Karpas-422 (cell line): ENCODE measurements at regions not wholly inside any gene's neighbourhood (a gene's known extent, or its start where the extent isn't known, plus 50 kb on each side); places are given as distances from the start of the nearest gene placed in this dataset.
"Not testable (repeated sequence)": the region's sequence is repeated elsewhere in the genome, so short reads cannot be mapped to it uniquely, and the experiment has no call there.

Source experiments
- DNase-seq: peaks from one replicate; pipeline ENCODE4 v3.0.0-alpha.2; 2015
- H2AFZ ChIP-seq: fragments of 200-600 bp; sonication (generic); 2 replicates; pipeline ENCODE4 v1.6.1; 2014; ENCODE audit warnings: antibody characterized with exemption, low read length, mixed read lengths
- H3K27ac ChIP-seq: fragments of 200-600 bp; sonication (generic); 2 replicates; pipeline ENCODE4 v1.5.1; 2014; ENCODE audit warnings: mild to moderate bottlenecking, low read length, moderate library complexity
- H3K27me3 ChIP-seq: fragments of 200-600 bp; sonication (generic); 2 replicates; pipeline ENCODE4 v1.6.1; 2014; ENCODE audit warnings: low read length, mixed read lengths
- H3K36me3 ChIP-seq: fragments of 200-600 bp; sonication (generic); 2 replicates; pipeline ENCODE4 v1.6.1; 2014; ENCODE audit warnings: low read length, mixed read lengths; ENCODE audit not compliant: insufficient read depth
- H3K4me1 ChIP-seq: fragments of 200-600 bp; sonication (generic); 2 replicates; pipeline ENCODE4 v1.6.1; 2014; ENCODE audit warnings: mild to moderate bottlenecking, low read length, mixed read lengths
- H3K4me2 ChIP-seq: fragments of 200-600 bp; sonication (generic); 2 replicates; pipeline ENCODE4 v1.6.1; 2014; ENCODE audit warnings: low read length, low read depth, mild to moderate bottlenecking; ENCODE audit not compliant: poor library complexity, severe bottlenecking
- H3K4me3 ChIP-seq: fragments of 200-600 bp; sonication (generic); 2 replicates; pipeline ENCODE4 v1.5.1; 2014; ENCODE audit warnings: mild to moderate bottlenecking, antibody characterized with exemption, low read length, mixed read lengths
- H3K79me2 ChIP-seq: fragments of 200-600 bp; sonication (generic); 2 replicates; pipeline ENCODE4 v1.6.1; 2014; ENCODE audit warnings: mild to moderate bottlenecking, low read length, mixed read lengths
- H3K9ac ChIP-seq: fragments of 200-600 bp; sonication (generic); 2 replicates; pipeline ENCODE4 v1.6.0; 2014; ENCODE audit warnings: low read length
- H3K9me2 ChIP-seq: fragments of 200-600 bp; sonication (generic), shearing (Covaris generic); replicated peaks from 2 replicates; pipeline ENCODE4 v1.6.0; 2014; ENCODE audit warnings: mild to moderate bottlenecking, low read length, moderate library complexity; ENCODE audit not compliant: insufficient read depth
- H3K9me3 ChIP-seq: fragments of 300-700, 200-600 bp; sonication (generic); 2 replicates; pipeline ENCODE4 v1.6.1; 2014; ENCODE audit warnings: low read length, mixed read lengths
- H4K20me1 ChIP-seq: fragments of 200-600 bp; sonication (generic); 2 replicates; pipeline ENCODE4 v1.6.1; 2014; ENCODE audit warnings: mild to moderate bottlenecking, antibody characterized with exemption, low read length, low read depth; ENCODE audit not compliant: insufficient read depth

- not testable (repeated sequence) for DNase-seq, H3K79me2 ChIP-seq, H3K4me3 ChIP-seq, H3K9me3 ChIP-seq, H3K27me3 ChIP-seq, H3K27ac ChIP-seq, H3K9me2 ChIP-seq, H3K9ac ChIP-seq, H4K20me1 ChIP-seq, H2AFZ ChIP-seq, H3K36me3 ChIP-seq
- H3K4me2 ChIP-seq, result peak overlapping the region; percentile 97
- H3K4me1 ChIP-seq, result peaks cover 14% of the 10 kb centered on the region
Measured at GRCh38 chr17:21550031-21550430, 142.3 kb upstream of the KCNJ18 start.

DNA sequence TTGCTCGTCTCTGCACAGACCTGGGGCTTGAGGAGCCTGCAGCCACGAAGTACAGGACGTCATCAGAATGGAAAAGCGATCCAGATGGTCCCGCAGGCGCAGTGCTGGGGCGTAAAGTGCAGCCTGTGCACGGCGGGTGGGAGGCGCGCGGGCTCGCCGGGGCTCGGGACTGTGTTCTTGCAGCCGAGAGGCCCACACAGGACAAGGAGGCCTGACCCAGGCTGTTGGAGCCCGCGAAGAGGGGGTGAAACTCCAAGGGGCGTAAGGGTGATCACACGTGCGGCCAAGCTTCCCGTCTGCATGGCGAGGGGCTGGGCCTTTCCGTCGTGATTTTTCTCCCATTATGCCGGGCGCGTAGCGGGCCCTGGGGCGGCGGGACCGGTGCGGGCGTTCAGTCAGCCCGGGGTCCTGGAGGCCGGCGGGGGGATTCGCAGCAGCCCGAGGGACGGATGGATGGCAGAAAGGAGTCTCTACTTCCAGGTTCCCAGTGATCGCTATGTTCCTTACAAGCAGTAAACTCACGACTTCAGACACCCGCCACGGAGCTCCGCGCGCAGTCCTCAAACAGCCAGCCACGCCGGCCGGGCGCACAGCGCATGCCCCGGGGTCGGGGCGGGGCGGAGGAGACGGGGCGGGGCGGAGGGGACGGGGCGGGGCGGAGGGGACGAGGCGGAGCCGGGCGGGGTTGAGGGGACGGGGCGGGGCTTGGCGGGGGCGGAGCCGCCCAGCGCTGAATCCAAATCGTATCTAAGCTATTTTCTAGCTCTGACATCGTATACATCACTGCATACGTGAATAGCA is 141.0 kb upstream of the KCNJ18 start:
- peaks cover 9% of the 10 kb centered on the region; the same call in 1 of the 2 replicates for H4K20me1 ChIP-seq
- H3K9ac ChIP-seq, result peak overlapping the region; percentile 75
- peak; percentile 91 for DNase-seq
- H3K4me2 ChIP-seq, result peak overlapping the region; percentile 97
- H2AFZ ChIP-seq, result peak overlapping the region; percentile 99
- peak overlapping the region; percentile 79 for H3K4me3 ChIP-seq
- no peaks in the 10 kb centered on the region for H3K27me3 ChIP-seq
- H3K27ac ChIP-seq, result no peak overlapping the region
- no peaks in the 10 kb centered on the region for H3K9me3 ChIP-seq
- no peaks in the 10 kb centered on the region for H3K36me3 ChIP-seq
- no peaks in the 10 kb centered on the region for H3K79me2 ChIP-seq
- peaks cover 14% of the 10 kb centered on the region for H3K4me1 ChIP-seq
- H3K9me2 ChIP-seq, result no peaks in the 10 kb centered on the region

DNA sequence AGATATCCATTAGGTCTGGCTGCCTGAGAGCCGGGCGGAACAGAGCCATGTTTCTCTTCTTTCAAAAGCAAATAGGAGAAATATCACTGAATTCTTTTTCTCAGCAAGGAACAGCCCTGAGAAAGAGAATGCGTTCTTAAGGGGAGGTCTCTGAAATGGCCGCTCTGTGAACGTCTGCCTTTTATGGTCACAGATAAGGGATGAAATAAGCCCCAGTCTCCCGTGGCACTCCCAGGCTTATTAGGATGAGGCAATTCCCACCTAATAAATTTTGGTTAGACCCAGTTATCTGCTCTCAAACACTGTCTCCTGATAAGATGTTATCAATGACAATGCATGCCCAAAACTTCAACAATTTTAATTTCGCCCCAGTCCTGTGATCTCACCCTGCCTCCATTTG is 133.4 kb upstream of the KCNJ18 start:
- not testable (repeated sequence) for H3K27ac ChIP-seq, H4K20me1 ChIP-seq, H3K36me3 ChIP-seq, H3K27me3 ChIP-seq, H3K4me3 ChIP-seq, H3K9me3 ChIP-seq, H2AFZ ChIP-seq, DNase-seq, H3K4me1 ChIP-seq, H3K4me2 ChIP-seq, H3K9me2 ChIP-seq, H3K79me2 ChIP-seq, H3K9ac ChIP-seq

- Histone ChIP-seq H3K4me2 (no peak overlapping the region), H3K27me3 (no peaks in the 10 kb centered on the region), H3K27ac (no peak overlapping the region), H3K9me3 (no peaks in the 10 kb centered on the region), H2AFZ (no peak overlapping the region), H3K9me2 (no peaks in the 10 kb centered on the region), H3K9ac (no peak overlapping the region), H4K20me1 (no peaks in the 10 kb centered on the region), H3K79me2 (no peaks in the 10 kb centered on the region), H3K4me1 (0 out of 2 replicates have a peak, but pooled peaks cover 3% of the 10 kb centered on the region), H3K36me3 (no peaks in the 10 kb centered on the region), H3K4me3 (no peak overlapping the region)
- no peak for DNase-seq
Measured at GRCh38 chr17:21564262-21564661, 128.1 kb upstream of the KCNJ18 start.

DNA sequence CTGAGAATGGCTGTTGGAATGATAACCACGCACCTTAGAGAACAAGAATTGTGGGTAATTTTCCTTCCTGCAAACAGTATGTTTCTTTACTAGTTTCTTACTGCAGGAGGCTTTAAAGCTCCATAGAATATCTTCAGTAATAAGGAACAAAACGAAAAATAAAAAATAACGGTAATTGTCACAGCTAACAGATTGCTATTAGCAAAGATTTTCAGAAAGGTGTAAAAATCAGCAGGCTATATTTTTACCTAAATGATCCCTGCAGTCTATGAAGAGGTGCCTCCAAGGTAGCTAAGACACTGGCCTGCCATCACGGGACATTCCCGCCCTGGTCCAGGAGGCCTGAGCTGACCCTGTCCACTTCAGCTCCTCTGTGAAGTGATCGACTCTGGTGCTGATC is 127.6 kb upstream of the KCNJ18 start:
- not testable (repeated sequence) for H4K20me1 ChIP-seq, H3K9me3 ChIP-seq, H3K4me2 ChIP-seq, DNase-seq, H3K79me2 ChIP-seq, H3K4me3 ChIP-seq, H3K4me1 ChIP-seq, H3K9me2 ChIP-seq, H3K27ac ChIP-seq, H3K27me3 ChIP-seq, H3K9ac ChIP-seq, H2AFZ ChIP-seq, H3K36me3 ChIP-seq

DNA sequence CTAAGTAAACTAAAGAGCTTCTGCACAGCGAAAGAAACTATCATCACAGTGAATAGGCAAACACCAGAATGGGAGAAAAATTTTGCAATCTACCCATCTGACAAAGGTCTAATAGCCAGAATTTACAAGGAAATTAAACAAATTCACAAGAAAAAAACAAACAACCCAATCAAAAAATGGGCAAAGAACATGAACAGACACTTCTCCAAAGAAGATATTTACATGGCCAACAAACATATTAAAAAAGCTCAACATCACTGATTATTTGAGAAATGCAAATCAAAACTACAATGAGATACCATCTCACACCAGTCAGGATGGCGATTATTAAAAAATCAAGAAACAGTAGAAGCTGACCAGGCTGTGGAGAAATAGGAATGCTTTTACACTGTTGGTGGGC is 121.9 kb upstream of the KCNJ18 start:
- H3K9me2 ChIP-seq, H3K9me3 ChIP-seq, H3K4me2 ChIP-seq, H3K36me3 ChIP-seq, H3K27ac ChIP-seq, H3K4me1 ChIP-seq, H2AFZ ChIP-seq, H4K20me1 ChIP-seq, H3K79me2 ChIP-seq, H3K27me3 ChIP-seq, DNase-seq, H3K9ac ChIP-seq, H3K4me3 ChIP-seq: not testable (repeated sequence)

DNA sequence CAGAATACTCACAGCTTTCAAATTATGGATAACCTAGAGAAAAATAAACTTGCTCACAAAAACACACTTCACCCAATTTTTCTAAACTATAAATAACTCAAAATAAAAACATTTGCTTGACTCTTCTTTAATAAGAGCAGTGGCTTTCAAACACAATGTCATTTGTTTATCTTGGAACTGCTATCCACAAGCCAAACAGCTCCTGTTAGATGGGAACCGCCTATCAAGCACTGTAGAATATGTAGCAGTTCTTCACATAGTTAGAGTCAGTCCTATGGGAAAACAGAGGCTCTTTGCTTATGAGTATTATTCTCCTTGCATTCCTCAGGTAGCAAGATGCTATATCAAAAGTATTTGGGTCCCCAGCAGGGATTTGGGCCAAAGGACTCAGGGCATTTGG is 120.2 kb upstream of the KCNJ18 start:
- H3K9ac ChIP-seq, H3K27ac ChIP-seq, H3K36me3 ChIP-seq, H2AFZ ChIP-seq, DNase-seq, H3K9me3 ChIP-seq, H3K4me1 ChIP-seq, H3K4me2 ChIP-seq, H3K4me3 ChIP-seq, H3K27me3 ChIP-seq, H3K9me2 ChIP-seq, H3K79me2 ChIP-seq, H4K20me1 ChIP-seq: not testable (repeated sequence)

DNA sequence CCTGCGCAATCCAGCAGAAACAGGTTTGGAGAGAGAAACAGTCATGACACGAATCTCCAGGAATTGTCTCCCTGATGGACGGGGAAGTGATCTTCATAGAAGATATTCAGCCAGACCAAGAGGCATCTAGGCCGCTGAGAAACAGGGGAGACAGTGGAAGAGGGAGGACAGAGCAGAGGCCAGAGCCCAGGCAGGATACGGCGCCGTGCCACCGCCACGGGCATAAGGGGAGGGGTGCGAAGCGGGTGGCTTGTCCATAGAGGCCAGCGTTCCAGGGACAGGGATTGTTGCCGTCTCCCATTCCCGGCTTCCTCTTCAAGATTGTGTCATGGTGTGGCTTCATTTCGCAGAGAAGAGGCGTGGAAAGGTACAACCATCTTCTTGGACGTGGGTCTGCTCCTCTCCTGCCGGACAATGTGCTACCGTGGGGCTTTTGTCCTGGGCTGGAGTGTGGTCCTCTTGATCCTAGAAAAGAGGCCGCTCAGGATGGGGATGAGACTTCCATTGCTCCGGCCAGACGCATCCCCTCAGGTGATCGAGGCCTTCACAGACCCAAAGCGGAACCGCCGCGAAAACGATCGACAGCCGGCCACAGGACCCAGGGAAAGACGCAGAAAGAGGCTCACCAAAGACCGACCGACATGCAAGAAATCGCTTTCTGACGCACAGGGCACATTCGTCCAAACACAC is 118.9 kb upstream of the KCNJ18 start:
- DNase-seq, H3K9me3 ChIP-seq, H3K27ac ChIP-seq, H3K4me2 ChIP-seq, H3K79me2 ChIP-seq, H2AFZ ChIP-seq, H3K9ac ChIP-seq, H3K9me2 ChIP-seq, H3K4me3 ChIP-seq, H3K27me3 ChIP-seq, H4K20me1 ChIP-seq, H3K36me3 ChIP-seq, H3K4me1 ChIP-seq: not testable (repeated sequence)
